ENCODE measurements at regions not wholly inside any gene's neighbourhood (a gene's known extent, or its start where the extent isn't known, plus 50 kb on each side); places are given as distances from the start of the nearest gene placed in this dataset.

GRCh38 chr9:731474-731873, 110.0 kb upstream of the DMRT1 start:
- in situ Hi-C loops (cut with HindIII; ENCODE audit: low sequenced_read_pairs) = no loop called here
- DNase-seq (ENCODE audit: low read depth, low spot score) = no peak
- TF ChIP-seq, protein P1, sequence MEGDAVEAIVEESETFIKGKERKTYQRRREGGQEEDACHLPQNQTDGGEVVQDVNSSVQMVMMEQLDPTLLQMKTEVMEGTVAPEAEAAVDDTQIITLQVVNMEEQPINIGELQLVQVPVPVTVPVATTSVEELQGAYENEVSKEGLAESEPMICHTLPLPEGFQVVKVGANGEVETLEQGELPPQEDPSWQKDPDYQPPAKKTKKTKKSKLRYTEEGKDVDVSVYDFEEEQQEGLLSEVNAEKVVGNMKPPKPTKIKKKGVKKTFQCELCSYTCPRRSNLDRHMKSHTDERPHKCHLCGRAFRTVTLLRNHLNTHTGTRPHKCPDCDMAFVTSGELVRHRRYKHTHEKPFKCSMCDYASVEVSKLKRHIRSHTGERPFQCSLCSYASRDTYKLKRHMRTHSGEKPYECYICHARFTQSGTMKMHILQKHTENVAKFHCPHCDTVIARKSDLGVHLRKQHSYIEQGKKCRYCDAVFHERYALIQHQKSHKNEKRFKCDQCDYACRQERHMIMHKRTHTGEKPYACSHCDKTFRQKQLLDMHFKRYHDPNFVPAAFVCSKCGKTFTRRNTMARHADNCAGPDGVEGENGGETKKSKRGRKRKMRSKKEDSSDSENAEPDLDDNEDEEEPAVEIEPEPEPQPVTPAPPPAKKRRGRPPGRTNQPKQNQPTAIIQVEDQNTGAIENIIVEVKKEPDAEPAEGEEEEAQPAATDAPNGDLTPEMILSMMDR (IDR thresholded peaks at IDR 0.05; ENCODE audit: low read depth, low read length) = no peak
- H3K4me3 ChIP-seq (ENCODE audit: low read depth, low read length) = no peak overlapping the region

- in situ Hi-C loops (cut with HindIII; ENCODE audit: low sequenced_read_pairs) = no loop called here
- TF ChIP-seq, protein P1 (IDR thresholded peaks at IDR 0.05; ENCODE audit: low read depth, low read length) = no peak
- H3K4me3 ChIP-seq (ENCODE audit: low read depth, low read length) = no peak overlapping the region
- DNase-seq (ENCODE audit: low read depth, low spot score) = peak; percentile 96
Measured at GRCh38 chr9:734831-735511, 106.5 kb upstream of the DMRT1 start.

DNA sequence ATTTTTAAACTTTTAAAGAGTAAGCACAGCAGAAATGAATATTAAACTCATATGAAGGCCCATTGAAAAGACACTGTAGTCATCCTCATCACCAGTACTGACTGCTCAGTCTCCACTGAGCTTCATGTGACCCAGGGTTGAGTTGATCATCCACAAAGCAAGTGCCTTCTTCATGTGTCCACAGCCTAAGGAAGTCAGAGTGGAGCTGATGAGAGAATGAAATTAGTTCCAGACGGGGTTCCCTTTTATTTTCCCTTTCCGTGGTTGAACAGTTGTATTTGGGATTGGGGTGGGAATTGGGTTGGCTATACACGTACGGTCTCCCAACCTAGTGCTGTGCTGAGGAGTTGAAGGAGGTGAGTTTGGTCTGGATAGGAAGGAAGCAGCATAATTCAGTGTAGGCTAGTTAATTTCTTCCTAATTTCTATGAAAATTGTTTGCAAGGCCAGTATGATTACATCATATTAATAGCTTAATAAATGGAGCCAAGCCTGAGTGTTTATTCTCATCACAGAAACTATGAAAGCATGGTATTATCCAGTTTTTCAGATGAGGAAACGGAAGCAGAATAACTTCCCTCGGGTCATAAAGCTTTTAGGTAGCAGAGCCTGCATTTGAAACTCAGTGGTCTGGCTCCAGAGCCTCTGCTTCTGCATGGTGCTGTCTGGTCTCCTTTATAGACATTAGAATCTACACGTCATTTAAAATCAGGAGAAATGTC, 103.9 kb upstream of the DMRT1 start:
- in situ Hi-C loops (cut with HindIII; ENCODE audit: low sequenced_read_pairs) = no loop called here

GRCh38 chr9:738209-738915, 103.1 kb upstream of the DMRT1 start:
- peak; percentile 96 for DNase-seq (ENCODE audit: low read depth, low spot score)
- in situ Hi-C loops (cut with HindIII; ENCODE audit: low sequenced_read_pairs) = no loop called here
- TF ChIP-seq, protein P1 (IDR thresholded peaks at IDR 0.05; ENCODE audit: low read depth, low read length) = no peak
- no peak overlapping the region for H3K4me3 ChIP-seq (ENCODE audit: low read depth, low read length)

More for the DNA sequence above, 103.9 kb upstream of the DMRT1 start:
- TF ChIP-seq, protein P1 (IDR thresholded peaks at IDR 0.05; ENCODE audit: low read depth, low read length) = no peak
- no peak for DNase-seq (ENCODE audit: low read depth, low spot score)
- no peak overlapping the region for H3K4me3 ChIP-seq (ENCODE audit: low read depth, low read length)

DNA sequence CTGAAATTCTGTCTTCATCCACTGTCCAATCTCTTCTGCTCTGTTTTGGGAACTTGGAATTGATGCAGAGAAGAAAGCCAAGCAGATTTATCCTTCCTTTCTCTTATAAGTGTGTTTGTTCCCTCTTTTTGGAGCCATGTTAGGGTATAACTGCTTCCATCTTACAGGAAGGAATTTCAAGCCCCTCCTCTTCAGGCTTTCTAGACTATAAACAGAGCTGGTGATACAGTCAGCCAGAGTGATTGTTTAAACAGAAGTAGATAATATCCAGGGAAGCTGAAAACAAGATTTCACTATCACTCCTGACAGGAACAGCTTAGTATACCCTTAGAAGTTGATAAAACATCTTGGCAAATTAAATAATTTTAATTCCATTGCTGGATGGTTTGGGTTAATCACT, 102.1 kb upstream of the DMRT1 start:
- no peak for DNase-seq (ENCODE audit: low read depth, low spot score)
- in situ Hi-C loops (cut with HindIII; ENCODE audit: low sequenced_read_pairs) = no loop called here
- no peak overlapping the region for H3K4me3 ChIP-seq (ENCODE audit: low read depth, low read length)
- TF ChIP-seq, protein P1 (IDR thresholded peaks at IDR 0.05; ENCODE audit: low read depth, low read length) = no peak

- in situ Hi-C loops (cut with HindIII; ENCODE audit: low sequenced_read_pairs) = no loop called here
- TF ChIP-seq, protein P1 (IDR thresholded peaks at IDR 0.05; ENCODE audit: low read depth, low read length) = no peak
- no peak for DNase-seq (ENCODE audit: low read depth, low spot score)
- H3K4me3 ChIP-seq (ENCODE audit: low read depth, low read length) = no peak overlapping the region
Measured at GRCh38 chr9:740221-740620, 101.3 kb upstream of the DMRT1 start.
